ENCODE measurements at regions not wholly inside any gene's neighbourhood (a gene's known extent, or its start where the extent isn't known, plus 50 kb on each side); places are given as distances from the start of the nearest gene placed in this dataset.

DNA sequence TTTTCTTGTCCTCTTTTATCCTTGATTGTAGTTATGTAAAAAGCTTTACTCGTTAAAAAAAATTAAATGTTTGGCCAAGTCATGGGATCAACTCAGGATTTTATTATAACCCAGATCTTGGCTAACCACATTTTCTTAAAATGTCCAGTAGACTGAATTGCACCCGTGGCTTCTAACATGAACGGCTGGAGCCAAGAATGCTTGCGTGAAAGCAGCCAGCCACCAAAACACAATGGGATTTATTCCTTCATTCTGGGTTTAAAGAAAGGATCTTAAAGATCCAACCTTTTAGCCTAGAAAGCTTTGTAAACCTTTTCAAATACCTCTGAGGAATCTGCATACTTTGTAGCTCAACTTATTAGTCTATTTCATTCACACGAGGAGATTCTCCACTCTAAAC is 404.4 kb downstream of the USP25 start:
- H3K27me3 ChIP-seq (ENCODE audit: control insufficient read depth, insufficient read depth, low read length) = no peaks in the 10 kb centered on the region
- H3K4me3 ChIP-seq (ENCODE audit: low read depth, low read length) = no peak overlapping the region
- DNase-seq (ENCODE audit: low read depth) = no peak
- H3K36me3 ChIP-seq (ENCODE audit: control insufficient read depth, insufficient read depth, low read length) = no peaks in the 10 kb centered on the region
- TF ChIP-seq, protein P1, sequence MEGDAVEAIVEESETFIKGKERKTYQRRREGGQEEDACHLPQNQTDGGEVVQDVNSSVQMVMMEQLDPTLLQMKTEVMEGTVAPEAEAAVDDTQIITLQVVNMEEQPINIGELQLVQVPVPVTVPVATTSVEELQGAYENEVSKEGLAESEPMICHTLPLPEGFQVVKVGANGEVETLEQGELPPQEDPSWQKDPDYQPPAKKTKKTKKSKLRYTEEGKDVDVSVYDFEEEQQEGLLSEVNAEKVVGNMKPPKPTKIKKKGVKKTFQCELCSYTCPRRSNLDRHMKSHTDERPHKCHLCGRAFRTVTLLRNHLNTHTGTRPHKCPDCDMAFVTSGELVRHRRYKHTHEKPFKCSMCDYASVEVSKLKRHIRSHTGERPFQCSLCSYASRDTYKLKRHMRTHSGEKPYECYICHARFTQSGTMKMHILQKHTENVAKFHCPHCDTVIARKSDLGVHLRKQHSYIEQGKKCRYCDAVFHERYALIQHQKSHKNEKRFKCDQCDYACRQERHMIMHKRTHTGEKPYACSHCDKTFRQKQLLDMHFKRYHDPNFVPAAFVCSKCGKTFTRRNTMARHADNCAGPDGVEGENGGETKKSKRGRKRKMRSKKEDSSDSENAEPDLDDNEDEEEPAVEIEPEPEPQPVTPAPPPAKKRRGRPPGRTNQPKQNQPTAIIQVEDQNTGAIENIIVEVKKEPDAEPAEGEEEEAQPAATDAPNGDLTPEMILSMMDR (IDR thresholded peaks at IDR 0.05; ENCODE audit: insufficient read depth, low read length, poor library complexity, severe bottlenecking) = no peak

DNA sequence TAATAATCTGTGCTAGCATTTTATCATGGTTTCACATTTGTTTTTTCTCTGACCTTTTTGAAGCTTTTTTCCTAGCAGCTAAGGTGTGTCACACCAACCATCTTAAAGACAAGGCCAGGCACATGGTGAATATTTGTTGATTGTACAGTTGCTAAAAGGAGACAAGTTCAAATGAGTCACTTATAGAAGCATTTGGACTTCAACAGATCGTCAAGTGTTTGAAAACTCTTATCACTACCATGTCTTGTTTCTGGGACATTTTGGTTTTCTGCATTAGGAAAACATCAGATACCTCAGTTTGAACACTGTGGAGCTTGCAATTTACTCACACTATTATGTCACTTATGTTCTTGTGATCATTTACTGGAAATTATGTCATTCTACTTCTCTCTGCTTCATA is 407.3 kb downstream of the USP25 start:
- TF ChIP-seq, protein P1 (IDR thresholded peaks at IDR 0.05; ENCODE audit: insufficient read depth, low read length, poor library complexity, severe bottlenecking) = no peak
- no peak overlapping the region for H3K4me3 ChIP-seq (ENCODE audit: low read depth, low read length)
- H3K36me3 ChIP-seq (ENCODE audit: control insufficient read depth, insufficient read depth, low read length) = no peaks in the 10 kb centered on the region
- H3K27me3 ChIP-seq (ENCODE audit: control insufficient read depth, insufficient read depth, low read length) = no peaks in the 10 kb centered on the region
- DNase-seq (ENCODE audit: low read depth) = no peak

DNA sequence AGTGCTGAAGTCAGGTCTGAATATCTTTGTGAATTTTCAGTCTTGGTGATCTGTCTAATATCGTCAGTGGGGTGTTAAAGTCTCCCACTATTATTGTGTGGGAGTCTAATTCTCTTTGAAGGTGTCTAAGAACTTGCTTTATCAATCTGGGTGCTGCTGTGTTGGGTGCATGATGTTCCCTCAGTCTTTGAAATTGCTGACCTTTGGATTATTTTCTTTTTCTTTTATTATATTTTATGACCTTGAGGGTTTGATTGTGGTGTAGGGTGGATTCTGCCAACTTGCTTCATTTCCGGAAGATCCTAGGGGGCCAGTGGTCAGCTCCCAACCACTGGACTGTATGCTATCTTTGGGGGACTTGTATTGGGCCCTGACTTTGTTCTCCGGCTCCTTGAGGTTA is 415.3 kb downstream of the USP25 start:
- Histone ChIP-seq H3K4me3 (ENCODE audit: low read depth, low read length) (no peak overlapping the region), H3K27me3 (ENCODE audit: control insufficient read depth, insufficient read depth, low read length) (no peaks in the 10 kb centered on the region)
- TF ChIP-seq, protein P1 (IDR thresholded peaks at IDR 0.05; ENCODE audit: insufficient read depth, low read length, poor library complexity, severe bottlenecking) = no peak

DNA sequence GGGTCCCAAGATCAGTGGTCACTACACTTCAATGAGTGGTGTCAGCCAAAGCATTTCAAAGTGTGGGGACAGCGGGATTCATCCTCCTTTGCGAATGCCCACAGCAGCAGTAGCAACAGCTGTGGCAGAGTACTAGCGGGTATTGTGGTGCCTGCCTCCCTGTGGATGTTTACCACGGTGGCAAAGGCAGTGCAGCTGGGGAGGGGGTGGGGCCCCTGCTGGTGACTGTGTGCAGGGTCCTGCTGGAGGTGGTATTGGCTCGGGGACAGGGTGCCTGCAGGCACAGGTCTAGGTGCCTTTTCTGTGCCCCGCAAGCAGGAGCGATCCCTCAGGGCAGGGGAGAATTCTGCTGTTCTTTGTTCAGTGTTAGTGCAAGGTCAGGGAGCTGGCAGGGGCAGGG is 415.7 kb downstream of the USP25 start:
- no peaks in the 10 kb centered on the region for H3K27me3 ChIP-seq (ENCODE audit: control insufficient read depth, insufficient read depth, low read length)
- TF ChIP-seq, protein P1 (IDR thresholded peaks at IDR 0.05; ENCODE audit: insufficient read depth, low read length, poor library complexity, severe bottlenecking) = no peak
- DNase-seq (ENCODE audit: low read depth) = no peak
- no peak overlapping the region for H3K4me3 ChIP-seq (ENCODE audit: low read depth, low read length)
- no peaks in the 10 kb centered on the region for H3K36me3 ChIP-seq (ENCODE audit: control insufficient read depth, insufficient read depth, low read length)

More for the DNA sequence above, 415.3 kb downstream of the USP25 start:
- no peaks in the 10 kb centered on the region for H3K36me3 ChIP-seq (ENCODE audit: control insufficient read depth, insufficient read depth, low read length)
- DNase-seq (ENCODE audit: low read depth) = no peak

DNA sequence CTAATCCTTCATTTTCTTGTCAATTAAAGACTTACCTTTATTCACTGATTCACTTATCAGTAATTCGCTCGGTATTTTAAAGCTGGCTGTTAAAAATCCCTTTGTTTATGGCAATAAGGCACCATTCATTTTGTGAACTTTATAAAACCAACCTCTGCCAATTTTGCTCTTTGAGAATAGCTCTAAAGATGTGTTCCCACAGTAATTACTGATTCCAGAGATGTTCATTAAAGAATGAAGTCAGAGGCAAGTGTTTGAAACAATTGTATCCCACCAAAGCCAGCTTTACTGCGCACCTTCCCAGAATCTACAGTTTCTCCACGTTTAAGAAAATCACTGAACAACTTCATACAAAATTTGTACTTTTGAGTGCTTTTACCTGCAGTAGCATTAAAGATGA is 424.5 kb downstream of the USP25 start:
- no peak for DNase-seq (ENCODE audit: low read depth)
- TF ChIP-seq, protein P1 (IDR thresholded peaks at IDR 0.05; ENCODE audit: insufficient read depth, low read length, poor library complexity, severe bottlenecking) = no peak
- H3K27me3 ChIP-seq (ENCODE audit: control insufficient read depth, insufficient read depth, low read length) = no peaks in the 10 kb centered on the region
- no peaks in the 10 kb centered on the region for H3K36me3 ChIP-seq (ENCODE audit: control insufficient read depth, insufficient read depth, low read length)
- no peak overlapping the region for H3K4me3 ChIP-seq (ENCODE audit: low read depth, low read length)

DNA sequence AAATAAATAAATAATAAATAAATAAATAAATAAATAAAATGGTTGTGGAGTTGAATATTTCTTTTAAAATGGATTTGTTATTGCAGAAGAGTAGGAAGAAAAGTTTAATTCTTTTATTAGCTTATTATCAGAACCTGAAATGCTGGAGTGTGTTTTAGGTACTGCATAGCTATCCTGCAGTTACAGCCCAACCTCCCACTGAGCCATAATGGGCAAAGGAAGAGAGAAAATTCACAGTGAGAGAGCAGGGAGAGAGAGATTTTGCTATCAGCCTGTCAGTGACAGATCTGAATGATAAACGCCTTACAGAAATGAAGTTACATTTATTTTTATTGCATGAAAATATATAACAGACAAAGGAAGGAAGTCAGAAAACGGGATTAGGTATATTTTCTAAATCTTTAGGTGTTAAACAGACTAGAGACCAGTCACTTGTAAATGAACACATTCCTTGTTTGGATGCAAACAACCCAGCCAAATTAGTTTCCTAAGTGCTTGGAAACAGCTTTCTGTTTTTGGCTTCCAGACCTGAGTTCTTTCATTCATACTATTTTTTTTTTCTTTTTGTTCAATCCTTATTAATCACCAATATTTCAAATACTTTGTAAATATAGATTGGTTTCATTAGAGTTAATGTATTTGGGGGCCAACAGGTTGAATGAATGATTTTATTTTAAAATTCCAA is 425.3 kb downstream of the USP25 start:
- H3K4me3 ChIP-seq (ENCODE audit: low read depth, low read length) = no peak overlapping the region
- no peaks in the 10 kb centered on the region for H3K36me3 ChIP-seq (ENCODE audit: control insufficient read depth, insufficient read depth, low read length)
- no peaks in the 10 kb centered on the region for H3K27me3 ChIP-seq (ENCODE audit: control insufficient read depth, insufficient read depth, low read length)
- TF ChIP-seq, protein P1 (IDR thresholded peaks at IDR 0.05; ENCODE audit: insufficient read depth, low read length, poor library complexity, severe bottlenecking) = no peak
- no peak for DNase-seq (ENCODE audit: low read depth)
